H1 (cell line): ENCODE measurements at regions not wholly inside any gene's neighbourhood (a gene's known extent, or its start where the extent isn't known, plus 50 kb on each side); places are given as distances from the start of the nearest gene placed in this dataset.

Experiments used
- CTCF ChIA-PET: fragments of 300-600 bp; sonication (Branson Sonifier 250); formaldehyde crosslinking; loops from one replicate; lab custom pipeline; 2021; ENCODE audit not compliant: partially characterized antibody; lab: Charles Lee
- POLR2A ChIA-PET: fragments of 300-600 bp; sonication (Branson Sonifier 250); formaldehyde crosslinking; loops from one replicate; lab custom pipeline; 2021; ENCODE audit warnings: inconsistent platforms; ENCODE audit not compliant: partially characterized antibody; lab: Charles Lee
- DNase-seq, 2 experiments: peaks; one replicate each; pipeline versions ENCODE4 v3.0.0 to v3.0.0-alpha.2; 2010 to 2022; ENCODE audit warnings: low spot score in 2 of 2, low read depth in 1 of 2, mixed read lengths in 1 of 2
- FAIRE-seq: peaks from 2 replicates; lab custom pipeline; 2011; peaks lifted over from hg19 to GRCh38; lab: Jason Lieb, UNC
- H2AFZ ChIP-seq: 2 replicates; pipeline ENCODE4 v1.8.1; 2012; ENCODE audit warnings: low read length, inconsistent platforms
- H2AK5ac ChIP-seq: 2 replicates; pipeline ENCODE4 v1.6.1; 2013; ENCODE audit warnings: low read depth, low read length
- H2BK120ac ChIP-seq: replicated peaks from 2 replicates; pipeline ENCODE3; 2013; ENCODE audit warnings: low read depth, low read length, inconsistent platforms
- H2BK12ac ChIP-seq: 2 replicates; pipeline ENCODE4 v1.6.1; 2013; ENCODE audit warnings: low read depth, low read length
- H2BK15ac ChIP-seq: 2 replicates; pipeline ENCODE4 v1.6.1; 2013; ENCODE audit warnings: low read length
- H2BK20ac ChIP-seq: 2 replicates; pipeline ENCODE4 v1.6.1; 2013; ENCODE audit warnings: low read length
- H2BK5ac ChIP-seq: 2 replicates; pipeline ENCODE4 v1.6.1; 2013; ENCODE audit warnings: low read depth, low read length
- H3K14ac ChIP-seq: 2 replicates; pipeline ENCODE4 v1.6.1; 2013; ENCODE audit warnings: inconsistent platforms; ENCODE audit not compliant: insufficient read length
- H3K18ac ChIP-seq: 2 replicates; pipeline ENCODE4 v1.6.1; 2013; ENCODE audit warnings: low read length; ENCODE audit errors: extremely low read depth
- H3K23ac ChIP-seq: 2 replicates; pipeline ENCODE4 v1.6.1; 2013; ENCODE audit warnings: inconsistent platforms; ENCODE audit not compliant: insufficient read length
- H3K23me2 ChIP-seq: 2 replicates; pipeline ENCODE4 v1.6.1; 2013; ENCODE audit warnings: low read depth, low read length
- H3K27ac ChIP-seq: 2 replicates; pipeline ENCODE4 v1.6.1; 2011; ENCODE audit warnings: low read depth, low read length, inconsistent platforms
- H3K27me3 ChIP-seq, 4 experiments: replicated peaks in 1 of 4; 1 replicate in 1 of 4; 2 replicates in 3 of 4; pipeline versions ENCODE4 v1.6.1 to v1.8.1; 2011 to 2013; ENCODE audit warnings: low read length in 3 of 4, mild to moderate bottlenecking in 3 of 4, inconsistent platforms in 2 of 4, mixed read lengths in 2 of 4, moderate library complexity in 1 of 4; ENCODE audit not compliant: control insufficient read depth in 3 of 4, insufficient read depth in 3 of 4; ENCODE audit errors: extremely low read depth in 1 of 4
- H3K36me3 ChIP-seq, 4 experiments: 2 replicates each; pipeline versions ENCODE4 v1.6.1 to v1.8.1; 2011 to 2013; ENCODE audit warnings: mild to moderate bottlenecking in 4 of 4, low read length in 3 of 4, moderate library complexity in 2 of 4, control low read depth in 1 of 4, inconsistent platforms in 1 of 4; ENCODE audit not compliant: insufficient read depth in 4 of 4, control insufficient read depth in 2 of 4
- H3K4ac ChIP-seq: replicated peaks from 2 replicates; pipeline ENCODE3; 2013; ENCODE audit warnings: low read length, low read depth, mixed read lengths, inconsistent platforms; ENCODE audit not compliant: insufficient read length
- H3K4me1 ChIP-seq, 4 experiments: replicated peaks in 1 of 4; 1 replicate in 1 of 4; 2 replicates in 3 of 4; pipeline versions ENCODE4 v1.6.1 to v1.8.1; 2011 to 2013; ENCODE audit warnings: low read length in 3 of 4, inconsistent platforms in 2 of 4, mixed read lengths in 1 of 4; ENCODE audit not compliant: insufficient read depth in 4 of 4, control insufficient read depth in 3 of 4
- H3K4me2 ChIP-seq, 2 experiments: 2 replicates each; pipeline versions ENCODE4 v1.6.1 to v1.8.1; 2011 to 2013; ENCODE audit warnings: low read depth in 2 of 2, low read length in 2 of 2, control low read depth in 1 of 2, inconsistent platforms in 1 of 2, mild to moderate bottlenecking in 1 of 2; ENCODE audit not compliant: insufficient read depth in 1 of 2
- H3K4me3 ChIP-seq, 4 experiments: fragments of 200-600, 300-600 bp in 1 of 4; sonication (generic), shearing (Covaris generic), sonication (Bioruptor Twin) in 1 of 4; 2 replicates each; pipeline versions ENCODE4 v1.5.1 to v1.8.1; 2011 to 2016; ENCODE audit warnings: low read length in 4 of 4, low read depth in 3 of 4, control low read depth in 2 of 4, inconsistent platforms in 2 of 4, mild to moderate bottlenecking in 2 of 4, mixed read lengths in 1 of 4, moderate library complexity in 1 of 4; ENCODE audit not compliant: insufficient read depth in 2 of 4; ENCODE audit errors: extremely low read depth in 1 of 4
- H3K56ac ChIP-seq: replicated peaks from 2 replicates; pipeline ENCODE3; 2013; ENCODE audit warnings: low read depth, mild to moderate bottlenecking, mixed read lengths, low read length, inconsistent platforms; ENCODE audit not compliant: insufficient read length
- H3K79me1 ChIP-seq: 2 replicates; pipeline ENCODE4 v1.6.1; 2013; ENCODE audit warnings: low read depth, low read length, control low read depth
- H3K79me2 ChIP-seq, 2 experiments: 2 replicates each; pipeline versions ENCODE4 v1.6.1 to v1.8.1; 2012 to 2013; ENCODE audit warnings: low read length in 2 of 2, mild to moderate bottlenecking in 2 of 2, inconsistent platforms in 1 of 2; ENCODE audit not compliant: insufficient read depth in 2 of 2, control insufficient read depth in 1 of 2
- H3K9ac ChIP-seq, 4 experiments: replicated peaks in 1 of 4; 1 replicate in 1 of 4; 2 replicates in 3 of 4; pipeline versions ENCODE4 v1.6.1 to v1.8.1; 2011 to 2013; ENCODE audit warnings: low read depth in 3 of 4, low read length in 3 of 4, control low read depth in 2 of 4, mild to moderate bottlenecking in 2 of 4, moderate library complexity in 2 of 4, inconsistent platforms in 1 of 4; ENCODE audit errors: extremely low read depth in 1 of 4
- H3K9me3 ChIP-seq, 2 experiments: 2 replicates each; pipeline versions ENCODE4 v1.6.1 to v1.8.1; 2012 to 2013; ENCODE audit warnings: mild to moderate bottlenecking in 2 of 2, moderate library complexity in 2 of 2, control low read depth in 1 of 2, inconsistent platforms in 1 of 2, low read depth in 1 of 2, low read length in 1 of 2, mixed read lengths in 1 of 2; ENCODE audit not compliant: insufficient read depth in 2 of 2
- H4K20me1 ChIP-seq, 2 experiments: replicated peaks in 1 of 2; 2 replicates each; pipeline versions ENCODE3 to v1.8.1; 2011 to 2013; ENCODE audit warnings: inconsistent platforms in 2 of 2, low read length in 2 of 2, mild to moderate bottlenecking in 1 of 2; ENCODE audit not compliant: insufficient read depth in 2 of 2, control insufficient read depth in 1 of 2
- H4K5ac ChIP-seq: 2 replicates; pipeline ENCODE4 v1.6.1; 2013; ENCODE audit warnings: low read length, low read depth, mixed read lengths, inconsistent platforms; ENCODE audit not compliant: insufficient read length
- H4K8ac ChIP-seq: 2 replicates; pipeline ENCODE4 v1.8.0; 2013; ENCODE audit warnings: mild to moderate bottlenecking, moderate library complexity, low read length, inconsistent platforms; ENCODE audit not compliant: insufficient read depth; ENCODE audit errors: extremely low read depth
- H4K91ac ChIP-seq: replicated peaks from 2 replicates; pipeline ENCODE3; 2013; ENCODE audit warnings: low read length, mixed read lengths, inconsistent platforms; ENCODE audit not compliant: insufficient read length
- ASH2L ChIP-seq: fragments of 200-600, 300-600 bp; sonication (generic); IDR thresholded peaks from one replicate; pipeline ENCODE4 v1.7.1; 2017; ENCODE audit warnings: low read length
- CBX8 ChIP-seq: fragments of 300-800, 300-1000 bp; sonication (generic); IDR thresholded peaks from 2 replicates; pipeline ENCODE4 v1.7.1; 2016; ENCODE audit warnings: low read depth, low read length, borderline replicate concordance
- CREB1 ChIP-seq: IDR thresholded peaks from 2 replicates; pipeline ENCODE4 v1.6.1; 2012; ENCODE audit warnings: inconsistent platforms
- HDAC6 ChIP-seq: IDR thresholded peaks from one replicate; pipeline ENCODE4 v1.7.1; 2012; ENCODE audit warnings: low read depth, mild to moderate bottlenecking, inconsistent platforms, low read length, moderate library complexity
- JUN ChIP-seq: IDR thresholded peaks from 2 replicates; pipeline ENCODE4 v1.6.1; 2011; ENCODE audit warnings: low read depth, mild to moderate bottlenecking, improper control_type of control experiment, low read length
- KDM4A ChIP-seq: IDR thresholded peaks from one replicate; pipeline ENCODE4 v1.7.1; 2012; ENCODE audit warnings: low read depth, mild to moderate bottlenecking, moderate library complexity, low read length, inconsistent platforms; ENCODE audit not compliant: severe bottlenecking
- MAFK ChIP-seq: IDR thresholded peaks from 2 replicates; pipeline ENCODE4 v1.6.1; 2012; ENCODE audit warnings: low read depth, mild to moderate bottlenecking, improper control_type of control experiment, low read length
- POU5F1 ChIP-seq: IDR thresholded peaks from 2 replicates; pipeline ENCODE4 v1.6.1; 2011; ENCODE audit warnings: low read depth, mild to moderate bottlenecking, low read length, moderate library complexity
- RBBP5 ChIP-seq: IDR thresholded peaks from 2 replicates; pipeline ENCODE4 v1.7.1; 2012; ENCODE audit warnings: low read depth, mild to moderate bottlenecking, inconsistent platforms, low read length, moderate library complexity, borderline replicate concordance
- RFX5 ChIP-seq: IDR thresholded peaks from 2 replicates; pipeline ENCODE4 v1.6.1; 2011; ENCODE audit warnings: low read depth, low read length, improper control_type of control experiment, borderline replicate concordance
- RXRA ChIP-seq: IDR thresholded peaks from 2 replicates; pipeline ENCODE4 v1.6.1; 2011; ENCODE audit warnings: low read depth, mild to moderate bottlenecking, low read length, moderate library complexity; ENCODE audit not compliant: insufficient read depth
- SP1 ChIP-seq: IDR thresholded peaks from 2 replicates; pipeline ENCODE4 v1.6.1; 2011; ENCODE audit warnings: low read depth, low read length
- TAF1 ChIP-seq: IDR thresholded peaks from 2 replicates; pipeline ENCODE4 v1.6.1; 2011; ENCODE audit warnings: mild to moderate bottlenecking, low read depth, low read length
- TCF12 ChIP-seq: IDR thresholded peaks from 2 replicates; pipeline ENCODE4 v1.6.1; 2011; ENCODE audit warnings: low read depth, mild to moderate bottlenecking, low read length
- WGBS, 2 experiments: shearing (Covaris generic) in 1 of 2; methylation state at CpG; one replicate each; pipeline versions ENCODE4 v1.1.6 to v1.1.7; 2013 to 2015; ENCODE audit warnings: low lambda C conversion rate in 2 of 2, mixed read lengths in 2 of 2, inconsistent platforms in 1 of 2, low coverage in 1 of 2, missing lambda C conversion rate in 1 of 2; ENCODE audit not compliant: insufficient replicate concordance in 2 of 2, insufficient coverage in 1 of 2, insufficient read length in 1 of 2; ENCODE audit errors: extremely low coverage in 1 of 2, missing lambda C conversion rate in 1 of 2; 5-methylcytosine and 5-hydroxymethylcytosine counted together
- TF ChIP-seq, protein P1 (sequence below): IDR thresholded peaks from 2 replicates; pipeline ENCODE4 v1.6.1; 2012; ENCODE audit warnings: low read length, inconsistent platforms

DNA sequence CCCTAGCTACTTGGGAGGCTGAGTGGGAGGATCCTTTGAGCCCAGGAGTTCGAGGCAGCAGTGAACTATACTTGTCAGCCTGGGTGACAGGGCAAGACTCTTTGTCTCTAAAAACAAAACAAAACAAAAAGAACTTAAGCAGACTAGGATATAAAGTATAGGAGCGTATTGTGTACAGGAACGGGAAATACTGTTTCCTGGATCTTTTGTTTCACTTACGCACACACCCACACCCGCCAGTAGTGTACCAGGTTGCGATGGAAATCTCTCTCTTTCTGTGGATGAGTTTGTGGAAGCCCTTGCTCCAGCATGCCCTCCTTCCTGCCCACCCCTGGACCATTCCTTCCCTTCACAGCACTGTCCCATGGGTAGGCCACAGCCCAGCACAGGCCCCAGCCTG, 136.3 kb downstream of the RPIA start:
- no peaks in the 10 kb centered on the region for H3K27me3 ChIP-seq
- H2BK20ac ChIP-seq: no peak overlapping the region
- H2BK120ac ChIP-seq: no peak overlapping the region
- no peak overlapping the region for H2BK15ac ChIP-seq
- H3K18ac ChIP-seq: no peak overlapping the region
- WGBS, 2 experiments: 92% methylated on average over 6 of the region's 6 CpGs; no CpG with 5 or more reads in 1 of the 2 experiments
- POLR2A ChIA-PET: no interaction called here
- H3K14ac ChIP-seq: no peak overlapping the region
- no peaks in the 10 kb centered on the region for H3K79me2 ChIP-seq
- no peak overlapping the region for H4K5ac ChIP-seq
- no peak overlapping the region for H3K27ac ChIP-seq
- no peak overlapping the region for H2AK5ac ChIP-seq
- no peak overlapping the region for H2BK5ac ChIP-seq
- H3K4me1 ChIP-seq: peaks cover 0 to 4% (median 0%) of the 10 kb centered on the region in 4 experiments; a peak in 2 of 7 replicates
- H3K9me3 ChIP-seq: no peaks in the 10 kb centered on the region
- H2AFZ ChIP-seq: no peak overlapping the region
- CTCF ChIA-PET: no interaction called here
- H4K91ac ChIP-seq: no peak overlapping the region
- no peak overlapping the region for H3K4ac ChIP-seq
- H3K23me2 ChIP-seq: no peaks in the 10 kb centered on the region
- H3K9ac ChIP-seq: no peak overlapping the region
- no peaks in the 10 kb centered on the region for H3K36me3 ChIP-seq
- no peak for DNase-seq
- no peaks in the 10 kb centered on the region for H4K20me1 ChIP-seq
- no peak overlapping the region for H3K4me3 ChIP-seq
- H4K8ac ChIP-seq: no peak overlapping the region
- no peak overlapping the region for H2BK12ac ChIP-seq
- no peaks in the 10 kb centered on the region for H3K79me1 ChIP-seq
- FAIRE-seq: no peak
- H3K23ac ChIP-seq: no peak overlapping the region
- H3K4me2 ChIP-seq: no peak overlapping the region
- no peak overlapping the region for H3K56ac ChIP-seq
- TF ChIP-seq RFX5 (no peak), RBBP5 (no peak), ASH2L (no peak), KDM4A (no peak), TCF12 (no peak), TAF1 (no peak), JUN (no peak), HDAC6 (no peak), SP1 (no peak), CBX8 (no peak), RXRA (no peak), CREB1 (no peak), MAFK (no peak), POU5F1 (no peak)
- TF ChIP-seq, protein P1, sequence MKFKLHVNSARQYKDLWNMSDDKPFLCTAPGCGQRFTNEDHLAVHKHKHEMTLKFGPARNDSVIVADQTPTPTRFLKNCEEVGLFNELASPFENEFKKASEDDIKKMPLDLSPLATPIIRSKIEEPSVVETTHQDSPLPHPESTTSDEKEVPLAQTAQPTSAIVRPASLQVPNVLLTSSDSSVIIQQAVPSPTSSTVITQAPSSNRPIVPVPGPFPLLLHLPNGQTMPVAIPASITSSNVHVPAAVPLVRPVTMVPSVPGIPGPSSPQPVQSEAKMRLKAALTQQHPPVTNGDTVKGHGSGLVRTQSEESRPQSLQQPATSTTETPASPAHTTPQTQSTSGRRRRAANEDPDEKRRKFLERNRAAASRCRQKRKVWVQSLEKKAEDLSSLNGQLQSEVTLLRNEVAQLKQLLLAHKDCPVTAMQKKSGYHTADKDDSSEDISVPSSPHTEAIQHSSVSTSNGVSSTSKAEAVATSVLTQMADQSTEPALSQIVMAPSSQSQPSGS: no peak
